Mesodermal cell (in vitro differentiated cells): ENCODE measurements at regions not wholly inside any gene's neighbourhood (a gene's known extent, or its start where the extent isn't known, plus 50 kb on each side); places are given as distances from the start of the nearest gene placed in this dataset.
"Not testable (repeated sequence)": the region's sequence is repeated elsewhere in the genome, so short reads cannot be mapped to it uniquely, and the experiment has no call there.

Experiments
- H3K27ac ChIP-seq: 2 replicates; pipeline ENCODE4 v1.7.0; 2013; ENCODE audit warnings: mild to moderate bottlenecking, low read depth, low read length, moderate library complexity; ENCODE audit not compliant: severe bottlenecking
- H3K36me3 ChIP-seq: 2 replicates; pipeline ENCODE4 v1.7.1; 2013; ENCODE audit warnings: mild to moderate bottlenecking, low read length, moderate library complexity; ENCODE audit not compliant: control insufficient read depth, insufficient read depth
- H3K4me1 ChIP-seq: one replicate; pipeline ENCODE4 v1.7.1; 2013; ENCODE audit warnings: mild to moderate bottlenecking, low read length; ENCODE audit not compliant: insufficient read depth, control insufficient read depth, poor library complexity, severe bottlenecking
- H3K4me3 ChIP-seq: 2 replicates; pipeline ENCODE4 v1.7.0; 2013; ENCODE audit warnings: low read length, control low read depth, mild to moderate bottlenecking; ENCODE audit not compliant: insufficient read depth, poor library complexity, severe bottlenecking; ENCODE audit errors: extremely low read depth
- H3K9me3 ChIP-seq: 2 replicates; pipeline ENCODE4 v1.7.1; 2013; ENCODE audit warnings: mild to moderate bottlenecking, low read length, moderate library complexity; ENCODE audit not compliant: control insufficient read depth
- whole genome bisulfite sequencing, 2 experiments: methylation state at CpG; one replicate each; pipeline ENCODE4 v1.1.5; 2013; ENCODE audit warnings: missing lambda C conversion rate in 2 of 2; ENCODE audit not compliant: insufficient coverage in 2 of 2; 5-methylcytosine and 5-hydroxymethylcytosine counted together

GRCh38 chr7:125279961-125280360 lies 350.3 kb upstream of the POT1 start:
- Histone ChIP-seq H3K36me3 (no peaks in the 10 kb centered on the region), H3K4me3 (no peak overlapping the region), H3K9me3 (no peaks in the 10 kb centered on the region), H3K27ac (no peak overlapping the region), H3K4me1 (no peaks in the 10 kb centered on the region)
- WGBS, 2 experiments = 57 to 58% methylated on average over 1 to 2 of the region's 2 CpGs

DNA sequence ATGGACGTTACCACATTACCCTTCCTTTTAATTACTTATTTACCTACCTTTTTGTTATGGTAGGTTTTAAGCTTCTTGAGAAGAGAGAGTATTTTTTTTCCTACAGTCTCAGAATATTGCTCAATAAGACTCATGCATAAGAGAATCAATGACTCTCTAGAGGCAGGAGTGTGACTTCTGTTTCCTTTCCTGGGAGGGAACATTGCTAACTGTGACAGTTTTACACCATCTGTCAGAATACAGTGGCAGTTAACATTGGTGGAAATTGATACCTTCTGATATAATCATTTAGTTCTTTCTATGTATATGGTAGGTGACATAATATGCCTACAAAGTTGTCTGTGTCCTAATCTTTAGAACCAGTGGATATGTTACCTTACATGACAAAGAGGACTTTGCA lies 348.7 kb upstream of the POT1 start:
- no peaks in the 10 kb centered on the region for H3K36me3 ChIP-seq
- WGBS, 2 experiments = no CpG with 5 or more reads among the region's 1 CpG

GRCh38 chr7:125274742-125275141 lies 345.1 kb upstream of the POT1 start:
- H3K27ac ChIP-seq, H3K4me3 ChIP-seq, H3K36me3 ChIP-seq, H3K9me3 ChIP-seq, H3K4me1 ChIP-seq: not testable (repeated sequence)
- 90 to 93% methylated on average over 4 to 6 of the region's 6 CpGs for WGBS, 2 experiments

More for the DNA sequence above, 348.7 kb upstream of the POT1 start:
- Histone ChIP-seq H3K4me3 (no peak overlapping the region), H3K4me1 (no peaks in the 10 kb centered on the region), H3K9me3 (no peaks in the 10 kb centered on the region), H3K27ac (no peak overlapping the region)

- 65 to 73% methylated on average over 8 of the region's 13 CpGs for WGBS, 2 experiments
- not testable (repeated sequence) for H3K4me3 ChIP-seq, H3K27ac ChIP-seq, H3K9me3 ChIP-seq, H3K4me1 ChIP-seq, H3K36me3 ChIP-seq
These were observed 334.7 kb upstream of the POT1 start for GRCh38 chr7:125264174-125264856.

- H3K9me3 ChIP-seq, H3K4me1 ChIP-seq, H3K36me3 ChIP-seq, H3K4me3 ChIP-seq, H3K27ac ChIP-seq: not testable (repeated sequence)
- 59 to 79% methylated on average over 8 to 9 of the region's 10 CpGs for WGBS, 2 experiments
These were observed 329.3 kb upstream of the POT1 start for GRCh38 chr7:125258876-125259417.

- no peaks in the 10 kb centered on the region for H3K9me3 ChIP-seq
- no peaks in the 10 kb centered on the region for H3K36me3 ChIP-seq
- WGBS, 2 experiments = 40% methylated on average over 1 of the region's 2 CpGs; no CpG with 5 or more reads in 1 of the 2 experiments
- no peak overlapping the region for H3K27ac ChIP-seq
- peaks cover 8% of the 10 kb centered on the region for H3K4me1 ChIP-seq
- no peak overlapping the region for H3K4me3 ChIP-seq
These were observed 328.0 kb upstream of the POT1 start for GRCh38 chr7:125257617-125258016.

GRCh38 chr7:125256446-125256845 lies 326.8 kb upstream of the POT1 start:
- H3K36me3 ChIP-seq = no peaks in the 10 kb centered on the region
- H3K9me3 ChIP-seq = no peaks in the 10 kb centered on the region
- no CpG with 5 or more reads among the region's 2 CpGs for WGBS, 2 experiments
- H3K4me3 ChIP-seq = no peak overlapping the region
- no peak overlapping the region for H3K27ac ChIP-seq
- peaks cover 8% of the 10 kb centered on the region for H3K4me1 ChIP-seq

DNA sequence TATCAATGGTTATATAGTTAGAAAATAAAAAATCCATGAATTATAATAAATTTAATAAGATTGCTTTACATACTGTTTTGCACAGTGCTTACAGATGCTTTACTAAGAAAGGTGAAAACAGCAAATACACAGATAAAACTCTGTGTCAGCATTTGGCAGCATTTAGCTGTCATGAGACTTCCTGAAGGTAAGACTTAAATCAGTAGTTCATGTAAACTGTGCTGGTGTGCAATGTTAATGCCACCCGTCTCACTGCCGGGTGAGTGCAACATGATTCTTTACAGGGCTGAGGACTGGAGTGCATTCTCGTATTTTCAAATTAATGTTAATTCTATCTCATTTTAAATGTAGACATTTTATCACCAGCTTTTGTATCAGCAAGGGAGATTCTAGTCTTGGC lies 326.2 kb upstream of the POT1 start:
- Histone ChIP-seq H3K9me3 (no peaks in the 10 kb centered on the region), H3K27ac (no peak overlapping the region)
- no CpG with 5 or more reads among the region's 3 CpGs for WGBS, 2 experiments

GRCh38 chr7:125254566-125254965 lies 324.9 kb upstream of the POT1 start:
- Histone ChIP-seq H3K4me3 (no peak overlapping the region), H3K4me1 (peaks cover 8% of the 10 kb centered on the region), H3K27ac (no peak overlapping the region), H3K36me3 (no peaks in the 10 kb centered on the region), H3K9me3 (no peaks in the 10 kb centered on the region)
- WGBS, 2 experiments = no CpG with 5 or more reads among the region's 1 CpG

More for the DNA sequence above, 326.2 kb upstream of the POT1 start:
- Histone ChIP-seq H3K4me3 (no peak overlapping the region), H3K4me1 (peaks cover 8% of the 10 kb centered on the region), H3K36me3 (no peaks in the 10 kb centered on the region)

- no peak overlapping the region for H3K27ac ChIP-seq
- no peak overlapping the region for H3K4me3 ChIP-seq
- 100% methylated on average over 1 of the region's 3 CpGs for WGBS, 2 experiments
- H3K4me1 ChIP-seq = peaks cover 8% of the 10 kb centered on the region
- no peaks in the 10 kb centered on the region for H3K36me3 ChIP-seq
- no peaks in the 10 kb centered on the region for H3K9me3 ChIP-seq
These were observed 324.0 kb upstream of the POT1 start for GRCh38 chr7:125253452-125254190.
